Tibial nerve (tissue), 4 donors: ENCODE measurements at regions not wholly inside any gene's neighbourhood (a gene's known extent, or its start where the extent isn't known, plus 50 kb on each side); places are given as distances from the start of the nearest gene placed in this dataset.

Source experiments
- DNase-seq, 2 donors: peaks; one replicate each; pipeline ENCODE4 v3.0.0-alpha.2; 2019; ENCODE audit warnings: low spot score in 2 of 2
- H3K27ac ChIP-seq, 4 donors: fragments of 200-600 bp; sonication (generic) in 3 of 4; one replicate each; pipeline ENCODE4 v1.5.1; 2017 to 2019; ENCODE audit warnings: mild to moderate bottlenecking in 1 of 4
- H3K27me3 ChIP-seq, 2 donors: fragments of 200-600 bp; sonication (generic) in 1 of 2; one replicate each; pipeline versions ENCODE4 v1.5.1 to v1.6.0; 2017 to 2019
- H3K36me3 ChIP-seq, 3 donors: fragments of 200-600 bp; sonication (generic); one replicate each; pipeline ENCODE4 v1.5.1; 2018 to 2019
- H3K4me1 ChIP-seq, 4 donors: fragments of 200-600 bp; sonication (generic) in 3 of 4; one replicate each; pipeline ENCODE4 v1.5.1; 2017 to 2019
- H3K4me3 ChIP-seq, 4 donors: fragments of 200-600 bp; sonication (generic) in 3 of 4; one replicate each; pipeline ENCODE4 v1.5.1; 2017 to 2019; ENCODE audit warnings: mild to moderate bottlenecking in 1 of 4, moderate library complexity in 1 of 4
- H3K9me3 ChIP-seq, 4 donors: fragments of 200-600 bp; sonication (generic) in 3 of 4; one replicate each; pipeline ENCODE4 v1.5.1; 2017 to 2019
- EP300 ChIP-seq, 2 donors: sonication (generic); formaldehyde crosslinking; IDR thresholded peaks; one replicate each; pipeline ENCODE4 v1.6.1; 2017; ENCODE audit warnings: antibody characterized with exemption in 2 of 2, mild to moderate bottlenecking in 1 of 2
- POLR2A ChIP-seq, 2 donors: fragments of 450-650 bp; IDR thresholded peaks; one replicate each; pipeline ENCODE4 v1.6.1; 2017; ENCODE audit warnings: antibody characterized with exemption in 2 of 2, mild to moderate bottlenecking in 2 of 2, moderate library complexity in 2 of 2
- WGBS, 2 donors: methylation state at CpG; one replicate each; pipeline ENCODE4 v1.1.5; 2018; 5-methylcytosine and 5-hydroxymethylcytosine counted together
- TF ChIP-seq, protein P1 (sequence below), 5 experiments: fragments of 200-600 bp in 3 of 5; fragments of 450-650 bp in 2 of 5; sonication (generic) in 3 of 5; IDR thresholded peaks; one replicate each; pipeline ENCODE4 v1.5.1; 2016 to 2019; ENCODE audit warnings: antibody characterized with exemption in 5 of 5, mild to moderate bottlenecking in 3 of 5, moderate library complexity in 2 of 5

DNA sequence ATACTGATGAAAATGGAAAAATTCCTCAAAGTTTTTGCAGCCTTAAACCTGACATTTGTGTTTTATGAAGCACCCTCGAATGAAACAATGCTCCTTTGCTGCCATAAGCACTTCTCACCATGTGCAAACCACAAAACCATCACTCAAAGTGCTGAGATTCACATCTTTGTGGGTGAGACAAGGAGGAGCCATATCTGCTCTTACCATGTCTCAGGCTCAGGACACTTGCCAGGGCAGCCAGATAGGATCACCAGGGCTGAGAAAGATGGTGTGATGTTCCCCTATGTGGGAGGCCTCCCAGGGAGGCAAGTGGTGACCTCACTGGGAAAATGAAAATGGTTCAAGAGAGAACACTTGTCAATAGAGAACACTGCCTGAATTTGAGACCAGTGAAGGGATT is 120.4 kb downstream of the CCDC34 start:
- no peak for DNase-seq
- no peak overlapping the region for H3K4me3 ChIP-seq
- no peak overlapping the region for H3K27ac ChIP-seq
- no peaks in the 10 kb centered on the region for H3K9me3 ChIP-seq
- 11 to 33% methylated on average over 1 of the region's 1 CpG for WGBS, 2 donors
- H3K4me1 ChIP-seq: peaks cover 0 to 30% (median 0%) of the 10 kb centered on the region in 4 donors
- TF ChIP-seq, protein P1, sequence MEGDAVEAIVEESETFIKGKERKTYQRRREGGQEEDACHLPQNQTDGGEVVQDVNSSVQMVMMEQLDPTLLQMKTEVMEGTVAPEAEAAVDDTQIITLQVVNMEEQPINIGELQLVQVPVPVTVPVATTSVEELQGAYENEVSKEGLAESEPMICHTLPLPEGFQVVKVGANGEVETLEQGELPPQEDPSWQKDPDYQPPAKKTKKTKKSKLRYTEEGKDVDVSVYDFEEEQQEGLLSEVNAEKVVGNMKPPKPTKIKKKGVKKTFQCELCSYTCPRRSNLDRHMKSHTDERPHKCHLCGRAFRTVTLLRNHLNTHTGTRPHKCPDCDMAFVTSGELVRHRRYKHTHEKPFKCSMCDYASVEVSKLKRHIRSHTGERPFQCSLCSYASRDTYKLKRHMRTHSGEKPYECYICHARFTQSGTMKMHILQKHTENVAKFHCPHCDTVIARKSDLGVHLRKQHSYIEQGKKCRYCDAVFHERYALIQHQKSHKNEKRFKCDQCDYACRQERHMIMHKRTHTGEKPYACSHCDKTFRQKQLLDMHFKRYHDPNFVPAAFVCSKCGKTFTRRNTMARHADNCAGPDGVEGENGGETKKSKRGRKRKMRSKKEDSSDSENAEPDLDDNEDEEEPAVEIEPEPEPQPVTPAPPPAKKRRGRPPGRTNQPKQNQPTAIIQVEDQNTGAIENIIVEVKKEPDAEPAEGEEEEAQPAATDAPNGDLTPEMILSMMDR (IDR thresholded peaks at IDR 0.05): no peak
- TF ChIP-seq POLR2A (IDR thresholded peaks at IDR 0.05) (no peak), EP300 (IDR thresholded peaks at IDR 0.05) (no peak)
- no peaks in the 10 kb centered on the region for H3K27me3 ChIP-seq
- no peaks in the 10 kb centered on the region for H3K36me3 ChIP-seq

- no peaks in the 10 kb centered on the region for H3K27me3 ChIP-seq
- no peak for DNase-seq
- no peaks in the 10 kb centered on the region for H3K9me3 ChIP-seq
- TF ChIP-seq, protein P1 (IDR thresholded peaks at IDR 0.05): no peak
- TF ChIP-seq POLR2A (IDR thresholded peaks at IDR 0.05): no peak
- TF ChIP-seq EP300 (IDR thresholded peaks at IDR 0.05): no peak
- H3K4me3 ChIP-seq: no peak overlapping the region
- WGBS, 2 donors: 41 to 64% methylated on average over 2 of the region's 2 CpGs
- no peaks in the 10 kb centered on the region for H3K36me3 ChIP-seq
- no peak overlapping the region for H3K27ac ChIP-seq
- peaks cover 0 to 22% (median 0%) of the 10 kb centered on the region in 4 donors for H3K4me1 ChIP-seq
Measured at GRCh38 chr11:27241311-27242122, 121.5 kb downstream of the CCDC34 start.

GRCh38 chr11:27239305-27239942 is 123.6 kb downstream of the CCDC34 start:
- peak; percentile 31 to 70 for DNase-seq
- TF ChIP-seq, protein P1 (IDR thresholded peaks at IDR 0.05): no peak
- peak in 1 of 2 donors; percentile 65 for TF ChIP-seq EP300 (IDR thresholded peaks at IDR 0.05)
- H3K4me1 ChIP-seq: peaks cover 0 to 30% (median 0%) of the 10 kb centered on the region in 4 donors

DNA sequence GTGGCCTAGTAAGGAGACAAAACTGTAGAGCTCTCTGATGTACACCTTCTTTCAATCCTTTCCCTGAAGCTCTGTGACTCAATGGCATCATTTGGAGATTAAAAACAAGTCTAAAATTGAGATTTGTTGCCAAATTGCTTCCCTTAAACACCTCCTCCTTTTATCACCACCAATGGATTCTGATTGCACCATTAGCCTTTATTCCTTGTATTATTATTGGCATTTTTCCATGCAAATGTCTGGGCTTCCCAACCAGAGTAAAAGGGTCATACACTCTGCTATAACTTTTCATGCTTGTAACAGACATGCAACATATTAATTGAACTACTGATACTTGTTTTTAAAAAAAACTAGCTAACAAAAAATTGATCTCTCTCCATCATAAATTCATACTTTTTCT is 124.2 kb downstream of the CCDC34 start:
- TF ChIP-seq POLR2A (IDR thresholded peaks at IDR 0.05): no peak
- TF ChIP-seq, protein P1 (IDR thresholded peaks at IDR 0.05): no peak
- no peaks in the 10 kb centered on the region for H3K36me3 ChIP-seq
- H3K27ac ChIP-seq: no peak overlapping the region
- DNase-seq: no peak
- H3K4me3 ChIP-seq: no peak overlapping the region
- H3K9me3 ChIP-seq: no peaks in the 10 kb centered on the region
- H3K27me3 ChIP-seq: no peaks in the 10 kb centered on the region
- peaks cover 0 to 36% (median 2%) of the 10 kb centered on the region in 4 donors for H3K4me1 ChIP-seq

More at GRCh38 chr11:27239305-27239942, 123.6 kb downstream of the CCDC34 start:
- Histone ChIP-seq H3K36me3 (no peaks in the 10 kb centered on the region), H3K27ac (no peak overlapping the region), H3K4me3 (no peak overlapping the region), H3K27me3 (no peaks in the 10 kb centered on the region), H3K9me3 (no peaks in the 10 kb centered on the region)
- 39 to 46% methylated on average over 7 of the region's 7 CpGs for WGBS, 2 donors

GRCh38 chr11:27237643-27238042 is 125.4 kb downstream of the CCDC34 start:
- Histone ChIP-seq H3K36me3 (no peaks in the 10 kb centered on the region), H3K9me3 (no peaks in the 10 kb centered on the region), H3K27me3 (no peaks in the 10 kb centered on the region), H3K4me1 (peaks cover 0 to 39% (median 4%) of the 10 kb centered on the region in 4 donors), H3K27ac (no peak overlapping the region), H3K4me3 (no peak overlapping the region)
- TF ChIP-seq, protein P1 (IDR thresholded peaks at IDR 0.05): no peak
- TF ChIP-seq POLR2A (IDR thresholded peaks at IDR 0.05) (no peak), EP300 (IDR thresholded peaks at IDR 0.05) (no peak)
- DNase-seq: no peak
